ENCODE measurements at regions not wholly inside any gene's neighbourhood (a gene's known extent, or its start where the extent isn't known, plus 50 kb on each side); places are given as distances from the start of the nearest gene placed in this dataset.

DNA sequence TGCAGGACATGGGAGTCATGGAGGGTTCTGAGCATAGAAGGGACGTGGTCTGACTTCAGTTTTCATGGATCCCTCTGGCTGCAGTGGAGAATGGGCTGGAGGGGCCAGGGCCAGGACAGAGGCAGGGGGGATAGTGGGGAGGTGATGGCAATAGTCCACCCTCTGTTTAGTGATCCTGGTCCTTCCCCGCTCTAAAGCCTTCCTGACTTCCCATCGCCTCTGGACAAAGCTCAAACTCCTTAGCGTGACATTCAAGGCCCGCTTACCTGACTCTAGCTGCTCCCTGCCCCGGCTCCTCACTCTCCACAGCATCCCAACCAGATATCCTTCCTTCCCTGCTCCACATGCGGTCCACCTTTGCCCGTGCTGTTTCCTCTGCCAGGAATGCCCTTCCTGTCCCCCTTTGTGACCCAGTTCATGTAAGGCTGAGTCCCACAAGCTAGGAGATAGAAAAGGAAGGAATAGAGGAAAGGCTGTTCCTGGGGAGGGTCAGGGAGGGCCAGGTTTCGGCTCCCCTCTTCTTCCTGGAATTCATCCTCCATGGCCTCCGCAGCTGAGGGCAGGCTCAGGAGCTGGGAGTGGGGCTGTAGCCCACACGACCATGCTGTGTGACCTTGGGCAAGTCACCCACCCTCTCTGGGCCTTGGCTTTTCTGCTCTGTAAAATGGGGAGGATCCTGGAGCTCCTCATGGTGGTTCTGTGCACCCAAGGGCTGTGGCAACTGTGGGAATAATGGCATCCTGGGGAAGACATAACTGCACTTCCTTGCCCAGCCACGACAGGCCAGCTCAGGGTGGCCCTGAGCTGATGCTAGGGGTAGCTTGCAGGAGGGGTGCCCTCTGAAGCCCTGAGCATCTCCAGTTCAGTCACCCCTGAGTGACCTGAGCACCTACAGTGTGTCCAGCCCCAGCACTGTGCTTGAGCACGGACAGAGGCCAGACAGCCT, 116.1 kb downstream of the CEBPB start (continued):
- TF ChIP-seq ZNF780A (CRISPR knock-in tag; IDR thresholded peaks at IDR 0.05) (no peak), IRF9 (tag; IDR thresholded peaks at IDR 0.05) (no peak), SMAD2 (IDR thresholded peaks at IDR 0.05; ENCODE audit: low read depth, low read length) (no peak), PPARD (CRISPR knock-in tag; IDR thresholded peaks at IDR 0.05) (no peak), PURB (CRISPR knock-in tag; IDR thresholded peaks at IDR 0.05; ENCODE audit: low read depth) (no peak), ZNF384 (IDR thresholded peaks at IDR 0.05; ENCODE audit: low read depth, low read length) (no peak), ZNF707 (CRISPR knock-in tag; conservative IDR thresholded peaks at IDR 0.05) (no peak), TRIM28 (IDR thresholded peaks at IDR 0.05) (no peak), ZNF609 (CRISPR knock-in tag; IDR thresholded peaks at IDR 0.05; ENCODE audit: borderline replicate concordance) (no peak), RBM39 (optimal IDR thresholded peaks at IDR 0.05; ENCODE audit: low read depth, low read length) (no peak), FOXK2 (conservative IDR thresholded peaks at IDR 0.05 in 1 of 2, IDR thresholded peaks at IDR 0.05 in 1 of 2; ENCODE audit: low read depth in 2 of 2) (no peak), WHSC1 (IDR thresholded peaks at IDR 0.05; ENCODE audit: low read length) (no peak), HIVEP1 (CRISPR knock-in tag; IDR thresholded peaks at IDR 0.05) (no peak), NR1H2 (CRISPR knock-in tag; IDR thresholded peaks at IDR 0.05) (no peak), STAT5A (IDR thresholded peaks at IDR 0.05; ENCODE audit: borderline replicate concordance, low read length) (no peak), BCOR (IDR thresholded peaks at IDR 0.05) (peak; percentile 85), ZSCAN29 (IDR thresholded peaks at IDR 0.05) (no peak), HDAC2 (IDR thresholded peaks at IDR 0.05) (0 out of 2 replicates have a peak, but pooled peaks have one; percentile 24), NFXL1 (CRISPR knock-in tag; IDR thresholded peaks at IDR 0.05) (no peak), SMARCA5 (IDR thresholded peaks at IDR 0.05) (peak; percentile 71), USF2 (CRISPR knock-in tag; IDR thresholded peaks at IDR 0.05) (no peak), CC2D1A (IDR thresholded peaks at IDR 0.05) (no peak), ZFP36 (IDR thresholded peaks at IDR 0.05; ENCODE audit: low read depth, low read length, partially characterized antibody) (peak; percentile 87), TEAD4 (IDR thresholded peaks at IDR 0.05; ENCODE audit: low read length) (no peak), TEAD4 (CRISPR knock-in tag; IDR thresholded peaks at IDR 0.05; ENCODE audit: borderline replicate concordance) (no peak)

Data from K562 (cell line).